ENCODE measurements at regions not wholly inside any gene's neighbourhood (a gene's known extent, or its start where the extent isn't known, plus 50 kb on each side); places are given as distances from the start of the nearest gene placed in this dataset.

DNA sequence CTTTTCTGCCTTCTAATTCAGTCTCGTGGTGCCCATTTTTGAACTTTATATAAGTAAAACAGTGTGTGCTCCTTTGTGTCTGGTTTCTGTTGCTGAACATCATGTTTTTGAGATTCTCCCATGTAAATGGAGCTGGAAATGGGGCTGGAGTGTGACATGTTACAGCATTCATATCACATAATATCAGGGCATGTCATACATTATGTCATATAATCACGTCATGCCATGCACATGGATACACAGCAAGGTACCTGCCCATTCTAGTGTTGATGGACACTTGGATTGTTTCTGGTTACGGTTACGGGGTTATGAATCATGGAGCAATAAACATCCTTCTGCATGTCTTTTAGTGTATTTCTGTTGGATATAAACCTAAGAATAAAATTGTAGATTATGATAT is 117.1 kb upstream of the MYT1L start:
- Histone ChIP-seq H3K9ac (ENCODE audit: low read depth in 1 of 2, low read length in 2 of 2) (no peak overlapping the region), H3K27ac (ENCODE audit: low read depth in 1 of 2, low read length in 2 of 2) (no peak overlapping the region), H3K9me3 (ENCODE audit: control insufficient read depth in 4 of 4, low read length in 3 of 4) (peaks cover 0 to 3% (median 0%) of the 10 kb centered on the region in 4 donors), H3K36me3 (ENCODE audit: control insufficient read depth in 4 of 4, insufficient read depth in 3 of 4, low read depth in 1 of 4, low read length in 3 of 4) (no peaks in the 10 kb centered on the region), H3K4me1 (ENCODE audit: control insufficient read depth in 4 of 4, insufficient read depth in 4 of 4, low read length in 3 of 4) (no peaks in the 10 kb centered on the region), H3K4me3 (ENCODE audit: low read depth in 1 of 3, low read length in 3 of 3) (no peak overlapping the region), H3K27me3 (ENCODE audit: control insufficient read depth in 4 of 4, insufficient read depth in 4 of 4, low read length in 3 of 4) (peaks cover 0 to 3% (median 0%) of the 10 kb centered on the region in 4 donors)
- DNase-seq (ENCODE audit: low spot score), result no peak
- WGBS, result 71% methylated on average over 4 of the region's 4 CpGs
- no peak for TF ChIP-seq SP1 (IDR thresholded peaks at IDR 0.05)
- TF ChIP-seq, protein P1, sequence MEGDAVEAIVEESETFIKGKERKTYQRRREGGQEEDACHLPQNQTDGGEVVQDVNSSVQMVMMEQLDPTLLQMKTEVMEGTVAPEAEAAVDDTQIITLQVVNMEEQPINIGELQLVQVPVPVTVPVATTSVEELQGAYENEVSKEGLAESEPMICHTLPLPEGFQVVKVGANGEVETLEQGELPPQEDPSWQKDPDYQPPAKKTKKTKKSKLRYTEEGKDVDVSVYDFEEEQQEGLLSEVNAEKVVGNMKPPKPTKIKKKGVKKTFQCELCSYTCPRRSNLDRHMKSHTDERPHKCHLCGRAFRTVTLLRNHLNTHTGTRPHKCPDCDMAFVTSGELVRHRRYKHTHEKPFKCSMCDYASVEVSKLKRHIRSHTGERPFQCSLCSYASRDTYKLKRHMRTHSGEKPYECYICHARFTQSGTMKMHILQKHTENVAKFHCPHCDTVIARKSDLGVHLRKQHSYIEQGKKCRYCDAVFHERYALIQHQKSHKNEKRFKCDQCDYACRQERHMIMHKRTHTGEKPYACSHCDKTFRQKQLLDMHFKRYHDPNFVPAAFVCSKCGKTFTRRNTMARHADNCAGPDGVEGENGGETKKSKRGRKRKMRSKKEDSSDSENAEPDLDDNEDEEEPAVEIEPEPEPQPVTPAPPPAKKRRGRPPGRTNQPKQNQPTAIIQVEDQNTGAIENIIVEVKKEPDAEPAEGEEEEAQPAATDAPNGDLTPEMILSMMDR (IDR thresholded peaks at IDR 0.05; ENCODE audit: low read depth, low read length, missing input control), result no peak
- TF ChIP-seq ATF3 (IDR thresholded peaks at IDR 0.05), result no peak
- no peak for TF ChIP-seq HNF4A (conservative IDR thresholded peaks at IDR 0.05)
- no peak for TF ChIP-seq NR2F2 (IDR thresholded peaks at IDR 0.05)
- TF ChIP-seq RXRA (IDR thresholded peaks at IDR 0.05), result no peak
- no peak for TF ChIP-seq YY1 (IDR thresholded peaks at IDR 0.05)
- no peak for TF ChIP-seq TAF1 (conservative IDR thresholded peaks at IDR 0.05)
- TF ChIP-seq JUND (IDR thresholded peaks at IDR 0.05), result no peak
- TF ChIP-seq ZBTB33 (IDR thresholded peaks at IDR 0.05), result no peak
- TF ChIP-seq HNF4G (IDR thresholded peaks at IDR 0.05), result no peak
- TF ChIP-seq FOXA2 (IDR thresholded peaks at IDR 0.05), result no peak
- TF ChIP-seq GABPA (IDR thresholded peaks at IDR 0.05 in 1 of 2, conservative IDR thresholded peaks at IDR 0.05 in 1 of 2), result no peak

GRCh38 chr2:2422621-2423020 is 91.5 kb upstream of the MYT1L start:
- Histone ChIP-seq H3K4me1 (ENCODE audit: control insufficient read depth in 4 of 4, insufficient read depth in 4 of 4, low read length in 3 of 4) (no peaks in the 10 kb centered on the region), H3K9ac (ENCODE audit: low read depth in 1 of 2, low read length in 2 of 2) (no peak overlapping the region), H3K27me3 (ENCODE audit: control insufficient read depth in 4 of 4, insufficient read depth in 4 of 4, low read length in 3 of 4) (no peaks in the 10 kb centered on the region), H3K4me3 (ENCODE audit: low read depth in 1 of 3, low read length in 3 of 3) (no peak overlapping the region), H3K9me3 (ENCODE audit: control insufficient read depth in 4 of 4, low read length in 3 of 4) (peaks cover 0 to 7% (median 2%) of the 10 kb centered on the region in 4 donors), H3K27ac (ENCODE audit: low read depth in 1 of 2, low read length in 2 of 2) (no peak overlapping the region), H3K36me3 (ENCODE audit: control insufficient read depth in 4 of 4, insufficient read depth in 3 of 4, low read depth in 1 of 4, low read length in 3 of 4) (no peaks in the 10 kb centered on the region)
- no peak for DNase-seq (ENCODE audit: low spot score)
- TF ChIP-seq, protein P2, sequence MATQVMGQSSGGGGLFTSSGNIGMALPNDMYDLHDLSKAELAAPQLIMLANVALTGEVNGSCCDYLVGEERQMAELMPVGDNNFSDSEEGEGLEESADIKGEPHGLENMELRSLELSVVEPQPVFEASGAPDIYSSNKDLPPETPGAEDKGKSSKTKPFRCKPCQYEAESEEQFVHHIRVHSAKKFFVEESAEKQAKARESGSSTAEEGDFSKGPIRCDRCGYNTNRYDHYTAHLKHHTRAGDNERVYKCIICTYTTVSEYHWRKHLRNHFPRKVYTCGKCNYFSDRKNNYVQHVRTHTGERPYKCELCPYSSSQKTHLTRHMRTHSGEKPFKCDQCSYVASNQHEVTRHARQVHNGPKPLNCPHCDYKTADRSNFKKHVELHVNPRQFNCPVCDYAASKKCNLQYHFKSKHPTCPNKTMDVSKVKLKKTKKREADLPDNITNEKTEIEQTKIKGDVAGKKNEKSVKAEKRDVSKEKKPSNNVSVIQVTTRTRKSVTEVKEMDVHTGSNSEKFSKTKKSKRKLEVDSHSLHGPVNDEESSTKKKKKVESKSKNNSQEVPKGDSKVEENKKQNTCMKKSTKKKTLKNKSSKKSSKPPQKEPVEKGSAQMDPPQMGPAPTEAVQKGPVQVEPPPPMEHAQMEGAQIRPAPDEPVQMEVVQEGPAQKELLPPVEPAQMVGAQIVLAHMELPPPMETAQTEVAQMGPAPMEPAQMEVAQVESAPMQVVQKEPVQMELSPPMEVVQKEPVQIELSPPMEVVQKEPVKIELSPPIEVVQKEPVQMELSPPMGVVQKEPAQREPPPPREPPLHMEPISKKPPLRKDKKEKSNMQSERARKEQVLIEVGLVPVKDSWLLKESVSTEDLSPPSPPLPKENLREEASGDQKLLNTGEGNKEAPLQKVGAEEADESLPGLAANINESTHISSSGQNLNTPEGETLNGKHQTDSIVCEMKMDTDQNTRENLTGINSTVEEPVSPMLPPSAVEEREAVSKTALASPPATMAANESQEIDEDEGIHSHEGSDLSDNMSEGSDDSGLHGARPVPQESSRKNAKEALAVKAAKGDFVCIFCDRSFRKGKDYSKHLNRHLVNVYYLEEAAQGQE (IDR thresholded peaks at IDR 0.05), result no peak
- TF ChIP-seq ATF3 (IDR thresholded peaks at IDR 0.05) (no peak), NR2F2 (IDR thresholded peaks at IDR 0.05) (no peak), GABPA (IDR thresholded peaks at IDR 0.05 in 1 of 2, conservative IDR thresholded peaks at IDR 0.05 in 1 of 2) (no peak), YY1 (IDR thresholded peaks at IDR 0.05) (no peak), FOXA1 (IDR thresholded peaks at IDR 0.05) (no peak), HNF4A (conservative IDR thresholded peaks at IDR 0.05) (no peak), SP1 (IDR thresholded peaks at IDR 0.05) (no peak), ZBTB33 (IDR thresholded peaks at IDR 0.05) (no peak), MAX (IDR thresholded peaks at IDR 0.05) (no peak), HNF4G (IDR thresholded peaks at IDR 0.05) (no peak), TAF1 (conservative IDR thresholded peaks at IDR 0.05) (no peak), RAD21 (IDR thresholded peaks at IDR 0.05) (no peak), FOXA2 (IDR thresholded peaks at IDR 0.05) (no peak), EGR1 (IDR thresholded peaks at IDR 0.05; ENCODE audit: low read depth in 2 of 2) (no peak), JUND (IDR thresholded peaks at IDR 0.05) (no peak)
- TF ChIP-seq, protein P1 (IDR thresholded peaks at IDR 0.05; ENCODE audit: low read depth, low read length, missing input control), result no peak
- 45% methylated on average over 5 of the region's 5 CpGs for WGBS

All from liver (tissue), 8 donors.